ENCODE measurements at regions not wholly inside any gene's neighbourhood (a gene's known extent, or its start where the extent isn't known, plus 50 kb on each side); places are given as distances from the start of the nearest gene placed in this dataset.

DNA sequence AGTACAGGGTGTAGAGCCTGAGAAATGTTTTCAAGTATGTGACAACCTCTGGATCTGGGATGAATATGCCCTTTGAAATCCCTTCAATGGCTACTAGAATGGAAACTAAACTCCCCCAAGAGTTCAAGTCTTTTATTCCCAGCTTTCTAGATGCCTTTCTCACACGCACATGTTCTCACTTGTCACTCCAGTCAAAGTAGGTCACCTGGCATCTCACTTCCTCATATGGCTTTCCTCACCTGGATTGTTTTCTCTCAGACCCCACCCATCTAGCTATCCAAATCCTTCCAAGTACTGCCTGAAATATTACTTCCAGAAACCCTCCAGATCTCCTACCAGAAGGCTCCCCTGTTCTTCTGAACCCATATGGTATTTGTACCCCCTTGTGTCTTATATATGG lies 615.4 kb upstream of the KLF4 start:
- Histone ChIP-seq H3K9me3 (ENCODE audit: severe bottlenecking) (no peaks in the 10 kb centered on the region), H3K27me3 (ENCODE audit: insufficient read depth, poor library complexity, severe bottlenecking) (no peaks in the 10 kb centered on the region), H3K4me3 (ENCODE audit: severe bottlenecking) (no peak overlapping the region), H3K36me3 (ENCODE audit: low read depth) (no peaks in the 10 kb centered on the region), H3K4me1 (ENCODE audit: insufficient read depth, poor library complexity, severe bottlenecking) (peaks cover 8% of the 10 kb centered on the region), H3K27ac (ENCODE audit: poor library complexity, severe bottlenecking) (no peak overlapping the region)
- no peak for DNase-seq (ENCODE audit: low spot score)
- no peak for TF ChIP-seq CTCF (IDR thresholded peaks at IDR 0.05; ENCODE audit: poor library complexity, severe bottlenecking)
- ATAC-seq (ENCODE audit: low read depth), result no peak

DNA sequence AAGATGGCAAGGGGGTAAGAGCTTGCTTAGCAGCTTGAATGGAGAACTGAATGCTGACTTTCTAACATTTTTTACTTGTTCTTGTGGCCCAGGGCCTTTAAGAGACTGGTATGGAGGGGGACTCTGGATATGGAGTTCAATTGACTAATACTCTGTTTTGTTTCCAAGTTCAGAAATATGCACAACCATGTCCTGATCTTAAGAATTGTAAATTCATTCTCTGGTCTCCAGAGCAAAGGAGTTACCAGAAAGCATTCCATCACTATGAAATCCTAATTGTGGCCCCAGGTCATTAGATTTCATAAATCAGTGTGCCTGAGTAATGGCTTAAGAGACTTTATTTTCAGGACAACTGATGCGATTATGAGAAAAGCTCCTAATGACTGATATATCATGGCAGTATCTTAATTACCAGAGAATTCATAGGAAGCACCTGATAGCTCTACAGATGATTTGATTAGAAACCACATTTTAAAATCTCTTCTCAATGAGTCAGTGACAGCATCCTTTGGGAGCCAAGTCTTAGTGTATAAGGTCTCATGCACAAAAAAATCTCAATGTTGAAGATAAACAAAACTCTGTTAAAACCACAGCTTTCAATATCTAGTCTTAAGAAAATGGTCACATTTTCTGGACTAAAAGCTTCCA lies 613.6 kb upstream of the KLF4 start:
- TF ChIP-seq CTCF (IDR thresholded peaks at IDR 0.05; ENCODE audit: poor library complexity, severe bottlenecking), result no peak
- H3K36me3 ChIP-seq (ENCODE audit: low read depth), result no peaks in the 10 kb centered on the region
- H3K4me1 ChIP-seq (ENCODE audit: insufficient read depth, poor library complexity, severe bottlenecking), result peaks cover 8% of the 10 kb centered on the region
- no peak for ATAC-seq (ENCODE audit: low read depth)
- no peak for DNase-seq (ENCODE audit: low spot score)
- no peak overlapping the region for H3K4me3 ChIP-seq (ENCODE audit: severe bottlenecking)
- no peaks in the 10 kb centered on the region for H3K27me3 ChIP-seq (ENCODE audit: insufficient read depth, poor library complexity, severe bottlenecking)
- H3K27ac ChIP-seq (ENCODE audit: poor library complexity, severe bottlenecking), result no peak overlapping the region
- H3K9me3 ChIP-seq (ENCODE audit: severe bottlenecking), result no peaks in the 10 kb centered on the region

GRCh38 chr9:108101410-108101809 lies 611.8 kb upstream of the KLF4 start:
- Histone ChIP-seq H3K27me3 (ENCODE audit: insufficient read depth, poor library complexity, severe bottlenecking) (no peaks in the 10 kb centered on the region), H3K27ac (ENCODE audit: poor library complexity, severe bottlenecking) (no peak overlapping the region), H3K4me3 (ENCODE audit: severe bottlenecking) (no peak overlapping the region), H3K36me3 (ENCODE audit: low read depth) (no peaks in the 10 kb centered on the region), H3K9me3 (ENCODE audit: severe bottlenecking) (no peaks in the 10 kb centered on the region), H3K4me1 (ENCODE audit: insufficient read depth, poor library complexity, severe bottlenecking) (peaks cover 8% of the 10 kb centered on the region)
- no peak for ATAC-seq (ENCODE audit: low read depth)
- DNase-seq (ENCODE audit: low spot score), result no peak
- TF ChIP-seq CTCF (IDR thresholded peaks at IDR 0.05; ENCODE audit: poor library complexity, severe bottlenecking), result no peak

GRCh38 chr9:108100571-108100970 lies 611.0 kb upstream of the KLF4 start:
- no peaks in the 10 kb centered on the region for H3K27me3 ChIP-seq (ENCODE audit: insufficient read depth, poor library complexity, severe bottlenecking)
- no peak for TF ChIP-seq CTCF (IDR thresholded peaks at IDR 0.05; ENCODE audit: poor library complexity, severe bottlenecking)
- peaks cover 8% of the 10 kb centered on the region for H3K4me1 ChIP-seq (ENCODE audit: insufficient read depth, poor library complexity, severe bottlenecking)
- H3K9me3 ChIP-seq (ENCODE audit: severe bottlenecking), result no peaks in the 10 kb centered on the region
- H3K27ac ChIP-seq (ENCODE audit: poor library complexity, severe bottlenecking), result no peak overlapping the region
- H3K4me3 ChIP-seq (ENCODE audit: severe bottlenecking), result no peak overlapping the region
- no peaks in the 10 kb centered on the region for H3K36me3 ChIP-seq (ENCODE audit: low read depth)
- no peak for DNase-seq (ENCODE audit: low spot score)
- no peak for ATAC-seq (ENCODE audit: low read depth)

- no peak overlapping the region for H3K27ac ChIP-seq (ENCODE audit: poor library complexity, severe bottlenecking)
- ATAC-seq (ENCODE audit: low read depth), result no peak
Measured at GRCh38 chr9:108099854-108100253, 610.3 kb upstream of the KLF4 start.

More at GRCh38 chr9:108099854-108100253, 610.3 kb upstream of the KLF4 start:
- H3K27me3 ChIP-seq (ENCODE audit: insufficient read depth, poor library complexity, severe bottlenecking), result no peaks in the 10 kb centered on the region
- no peaks in the 10 kb centered on the region for H3K9me3 ChIP-seq (ENCODE audit: severe bottlenecking)
- H3K36me3 ChIP-seq (ENCODE audit: low read depth), result no peaks in the 10 kb centered on the region
- no peak overlapping the region for H3K4me3 ChIP-seq (ENCODE audit: severe bottlenecking)
- no peak for TF ChIP-seq CTCF (IDR thresholded peaks at IDR 0.05; ENCODE audit: poor library complexity, severe bottlenecking)
- no peak for DNase-seq (ENCODE audit: low spot score)
- H3K4me1 ChIP-seq (ENCODE audit: insufficient read depth, poor library complexity, severe bottlenecking), result peaks cover 3% of the 10 kb centered on the region

Measured in RWPE2 (cell line).